ENCODE measurements at regions not wholly inside any gene's neighbourhood (a gene's known extent, or its start where the extent isn't known, plus 50 kb on each side); places are given as distances from the start of the nearest gene placed in this dataset.
"Not testable (repeated sequence)": the region's sequence is repeated elsewhere in the genome, so short reads cannot be mapped to it uniquely, and the experiment has no call there.

- no peak for DNase-seq
These were observed 72.6 kb upstream of the TARDBP start for GRCh38 chr1:10939654-10940450.

- DNase-seq = no peak
These were observed 72.0 kb upstream of the TARDBP start for GRCh38 chr1:10940451-10940804.

- no peak for DNase-seq
These were observed 71.6 kb upstream of the TARDBP start for GRCh38 chr1:10940838-10941237.

DNA sequence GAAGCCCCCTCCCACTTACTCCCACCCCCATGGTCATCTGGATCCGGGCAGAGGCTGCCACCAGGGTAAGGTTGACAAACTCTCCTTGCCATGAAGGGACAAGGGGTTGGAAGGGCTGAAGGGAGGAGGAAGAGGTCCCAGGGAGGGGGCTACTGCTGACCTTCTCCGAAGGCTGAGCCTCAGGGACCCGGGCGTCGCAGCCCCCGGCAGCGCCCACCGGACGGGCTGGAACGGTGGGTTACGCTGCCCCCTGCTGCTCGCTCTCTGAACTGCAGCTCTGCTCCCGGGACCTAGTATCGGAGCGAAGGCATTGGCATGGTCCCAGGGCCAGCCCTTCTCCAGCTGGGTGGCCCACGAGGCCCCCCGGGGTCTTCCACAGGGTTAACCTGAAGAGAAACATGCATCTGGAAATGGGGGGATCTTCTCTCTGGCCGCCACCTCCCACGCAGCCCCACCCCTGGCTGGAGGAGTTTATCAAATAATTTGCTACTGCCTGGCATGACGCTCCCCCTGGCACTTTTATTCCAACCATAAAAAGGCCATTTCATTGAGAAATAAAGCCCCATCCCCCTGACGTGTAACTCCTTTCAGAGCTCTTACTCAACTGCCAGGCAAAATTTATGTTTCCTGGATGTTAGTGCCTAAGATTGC, 70.4 kb upstream of the TARDBP start:
- peak in 15 of 56 donors; percentile 5 to 63 (median 18) for DNase-seq

DNA sequence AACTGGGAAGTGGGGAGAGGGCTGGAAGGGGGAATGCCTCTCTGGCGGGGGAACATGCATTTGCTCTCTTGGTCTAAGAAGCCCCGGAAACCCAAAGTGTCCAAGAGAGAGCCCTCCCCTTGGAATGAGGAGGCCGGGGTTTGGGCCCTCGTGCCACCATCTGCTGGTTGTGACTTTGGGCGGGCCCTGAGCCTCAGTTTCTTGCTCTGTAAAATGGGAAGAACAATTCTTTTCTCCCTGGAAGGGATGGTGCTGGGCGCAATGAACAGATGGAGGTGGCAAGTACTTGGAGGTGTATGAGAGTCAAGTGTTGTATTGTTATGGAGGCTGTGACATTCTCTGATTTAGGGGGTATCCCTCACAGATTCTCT, 69.9 kb upstream of the TARDBP start:
- DNase-seq = no peak

DNA sequence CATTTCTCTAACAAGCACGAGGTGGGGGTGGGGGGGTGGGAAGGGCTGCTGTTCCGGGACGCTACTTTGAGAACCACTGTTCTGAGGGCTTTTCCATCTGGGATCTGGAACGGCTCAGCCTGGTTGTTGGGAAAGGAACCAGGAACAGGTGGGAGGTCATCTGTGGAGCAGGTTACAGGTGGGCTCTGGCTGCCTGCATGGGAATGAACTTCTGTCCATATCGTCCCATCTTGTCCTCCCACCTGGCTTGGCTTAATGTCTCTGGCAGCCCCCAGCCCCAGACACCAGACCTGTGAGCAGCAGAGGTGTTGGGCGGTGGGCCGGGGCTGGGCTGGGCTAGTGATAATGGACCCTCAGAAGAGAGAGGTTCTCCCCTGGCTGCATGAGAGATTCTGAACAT, 69.4 kb upstream of the TARDBP start:
- no peak for DNase-seq

- DNase-seq = peak in 8 of 56 donors; percentile 8 to 43 (median 27)
These were observed 68.3 kb upstream of the TARDBP start for GRCh38 chr1:10943991-10944730.

GRCh38 chr1:10945991-10946509, 66.4 kb upstream of the TARDBP start:
- peak in 1 of 56 donors; percentile 24 for DNase-seq

DNA sequence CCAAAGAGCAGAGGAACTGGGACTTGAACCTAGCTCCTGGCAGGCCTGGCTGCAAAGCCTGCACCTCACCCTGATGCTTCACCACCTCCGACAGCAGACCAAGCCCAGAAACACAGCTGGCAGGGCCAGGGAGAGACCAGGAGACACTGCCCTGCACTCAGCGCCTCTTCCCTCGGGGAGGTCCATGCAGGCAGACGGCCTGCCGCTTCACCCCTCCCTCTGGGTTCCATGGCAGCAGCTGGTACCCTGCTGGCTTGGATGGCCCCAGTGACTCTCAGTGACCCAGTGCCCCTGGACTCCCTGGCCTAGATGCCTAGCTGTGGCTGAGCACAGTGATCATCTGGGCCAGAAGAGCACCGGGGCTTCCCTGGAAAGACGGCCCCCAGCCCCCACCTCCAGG, 65.3 kb upstream of the TARDBP start:
- DNase-seq = no peak

DNA sequence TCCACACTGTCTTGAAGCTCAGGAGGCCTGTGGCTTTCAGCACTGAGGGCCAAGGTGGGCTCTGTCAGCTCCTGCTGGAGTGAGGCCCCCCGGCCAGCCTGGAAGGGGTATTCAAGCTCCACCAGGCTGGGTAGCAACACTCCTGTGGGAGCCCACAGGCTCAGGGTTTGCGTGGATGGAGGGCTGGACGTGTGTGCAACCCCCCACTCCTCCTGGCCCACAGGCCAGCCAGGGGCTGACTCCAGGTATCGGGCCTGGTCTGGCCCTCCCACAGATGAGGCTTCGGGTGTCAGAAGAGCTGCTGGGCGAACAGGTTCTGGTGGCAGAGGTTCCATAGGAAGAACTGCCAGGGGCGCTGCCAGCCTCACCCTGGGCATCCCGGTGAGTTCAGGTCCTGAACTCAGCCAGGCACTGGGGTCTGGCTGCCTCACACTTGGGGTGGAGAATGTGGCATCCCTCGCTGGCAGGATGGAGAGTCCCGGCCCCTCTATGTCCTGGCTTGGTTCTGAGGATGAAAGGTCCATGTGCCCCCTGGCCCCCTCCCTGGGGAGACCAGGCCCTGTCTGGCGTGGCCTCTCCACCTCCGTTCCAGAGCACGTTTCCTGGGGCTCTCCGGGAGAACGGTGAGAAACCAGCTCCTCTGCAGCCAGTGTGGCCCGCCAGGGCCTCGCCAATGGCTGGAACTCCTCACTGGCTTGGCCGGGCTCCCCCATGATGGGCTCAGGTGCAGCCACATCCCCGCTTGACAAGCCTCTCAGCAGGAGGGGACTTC, 64.6 kb upstream of the TARDBP start:
- no peak for DNase-seq

DNA sequence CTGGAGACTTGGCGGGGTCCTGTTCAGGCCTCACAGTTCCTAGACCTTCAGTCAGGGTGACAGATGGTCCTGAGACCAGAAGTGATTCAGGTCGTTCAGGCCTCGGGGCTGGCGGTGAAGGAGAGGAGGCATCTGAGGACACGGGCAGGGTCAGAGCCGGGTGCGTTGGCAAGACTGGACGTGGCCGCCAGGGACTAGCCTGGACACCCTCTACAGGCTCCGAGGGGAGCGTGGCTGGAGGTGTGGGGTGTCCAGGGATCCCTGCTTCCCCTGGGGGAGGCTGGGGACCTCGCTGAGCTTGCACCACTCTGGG, 64.0 kb upstream of the TARDBP start:
- DNase-seq = no peak

- DNase-seq = no peak
These were observed 61.9 kb upstream of the TARDBP start for GRCh38 chr1:10950316-10951172.

- DNase-seq = not testable (repeated sequence)
These were observed 61.2 kb upstream of the TARDBP start for GRCh38 chr1:10951298-10951697.

DNA sequence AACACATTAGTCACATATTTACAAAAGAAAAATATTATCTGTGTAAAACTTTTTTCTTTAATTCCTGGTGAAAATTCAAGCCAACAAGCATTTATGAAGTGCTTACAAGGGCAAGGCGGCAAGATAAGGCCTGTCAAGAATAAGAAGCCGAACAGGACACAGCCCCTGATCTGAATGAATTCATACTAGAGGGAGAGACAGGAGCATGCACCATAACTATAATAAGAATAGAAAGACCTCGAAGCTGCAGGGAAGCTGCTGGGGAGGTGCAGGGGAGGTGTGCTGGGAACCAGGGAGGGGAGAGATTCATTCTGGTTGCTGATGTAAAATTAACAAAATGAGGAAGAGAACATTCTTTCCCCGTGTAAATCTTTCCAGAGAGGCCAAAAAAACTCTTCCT, 60.5 kb upstream of the TARDBP start:
- DNase-seq = no peak

DNA sequence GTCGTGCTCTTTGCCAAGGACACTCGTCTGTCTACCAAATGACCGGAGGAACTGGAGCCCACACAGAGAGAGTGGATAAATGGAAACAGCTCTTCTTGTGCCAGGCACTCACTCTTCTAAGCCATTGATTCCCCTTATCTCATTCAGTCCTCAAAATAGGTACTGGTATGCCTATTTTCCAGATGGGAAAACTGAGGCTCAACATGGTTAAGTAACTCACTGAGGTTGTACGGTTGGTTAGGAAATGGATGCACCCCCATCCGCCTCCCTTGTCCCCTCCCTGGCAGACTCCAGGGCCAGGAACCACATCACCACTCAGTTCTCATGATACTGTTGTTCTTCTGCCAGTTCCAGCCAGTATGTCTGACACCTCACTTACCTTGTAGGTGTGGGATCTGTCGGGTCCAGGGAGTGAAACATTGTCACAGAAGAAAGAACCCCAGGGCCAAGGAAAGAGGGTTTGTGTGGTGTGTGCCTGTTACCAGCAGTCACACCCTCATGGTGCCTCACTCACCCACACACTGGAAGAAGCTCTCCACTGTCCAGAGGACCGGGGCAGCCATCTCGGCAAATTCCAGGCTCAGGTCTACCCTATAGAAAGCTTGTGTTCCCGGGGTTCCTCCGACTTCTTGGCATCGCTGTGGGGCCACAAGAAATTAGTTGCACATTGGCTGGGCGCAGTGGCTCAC, 58.8 kb upstream of the TARDBP start:
- DNase-seq = no peak

DNA sequence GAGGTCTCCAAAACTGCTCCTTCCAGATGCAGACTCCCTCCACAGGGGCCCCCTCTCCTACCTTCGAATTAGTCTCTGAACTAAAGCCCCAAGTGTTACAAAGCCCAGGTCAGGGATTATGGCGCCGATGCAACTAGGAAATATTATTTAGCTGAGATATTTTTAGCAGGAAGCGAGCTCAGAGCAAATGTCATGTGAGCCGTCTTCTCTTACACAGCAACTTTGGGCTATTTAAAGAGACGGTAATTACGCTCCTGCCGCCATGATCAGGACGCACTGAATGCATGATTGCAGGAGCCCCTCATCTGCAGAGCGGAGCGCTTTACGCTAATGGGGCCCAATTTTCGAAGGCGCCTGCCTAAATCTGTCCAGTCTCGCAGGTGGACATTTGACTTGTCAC, 55.3 kb upstream of the TARDBP start:
- no peak for DNase-seq

DNA sequence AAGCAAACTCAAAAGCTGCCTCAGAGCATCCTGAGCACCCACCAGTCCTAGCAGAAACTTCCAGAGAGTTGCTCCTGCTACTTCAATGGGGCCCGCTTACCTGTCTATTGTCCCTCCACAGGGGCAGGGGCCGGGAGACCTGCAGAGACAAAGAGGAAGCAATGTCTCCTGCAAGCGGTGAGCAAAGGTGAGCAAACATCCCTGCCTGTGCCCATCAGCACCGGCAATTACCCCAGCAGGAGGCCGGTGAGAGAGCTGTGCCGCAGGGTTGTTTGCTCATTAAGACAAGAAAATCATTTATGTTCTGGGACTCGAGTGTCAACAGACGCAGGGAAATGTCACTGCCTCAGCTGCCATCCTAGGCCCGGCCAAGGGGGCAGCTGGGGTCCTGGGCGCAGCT, 53.8 kb upstream of the TARDBP start:
- no peak for DNase-seq

DNA sequence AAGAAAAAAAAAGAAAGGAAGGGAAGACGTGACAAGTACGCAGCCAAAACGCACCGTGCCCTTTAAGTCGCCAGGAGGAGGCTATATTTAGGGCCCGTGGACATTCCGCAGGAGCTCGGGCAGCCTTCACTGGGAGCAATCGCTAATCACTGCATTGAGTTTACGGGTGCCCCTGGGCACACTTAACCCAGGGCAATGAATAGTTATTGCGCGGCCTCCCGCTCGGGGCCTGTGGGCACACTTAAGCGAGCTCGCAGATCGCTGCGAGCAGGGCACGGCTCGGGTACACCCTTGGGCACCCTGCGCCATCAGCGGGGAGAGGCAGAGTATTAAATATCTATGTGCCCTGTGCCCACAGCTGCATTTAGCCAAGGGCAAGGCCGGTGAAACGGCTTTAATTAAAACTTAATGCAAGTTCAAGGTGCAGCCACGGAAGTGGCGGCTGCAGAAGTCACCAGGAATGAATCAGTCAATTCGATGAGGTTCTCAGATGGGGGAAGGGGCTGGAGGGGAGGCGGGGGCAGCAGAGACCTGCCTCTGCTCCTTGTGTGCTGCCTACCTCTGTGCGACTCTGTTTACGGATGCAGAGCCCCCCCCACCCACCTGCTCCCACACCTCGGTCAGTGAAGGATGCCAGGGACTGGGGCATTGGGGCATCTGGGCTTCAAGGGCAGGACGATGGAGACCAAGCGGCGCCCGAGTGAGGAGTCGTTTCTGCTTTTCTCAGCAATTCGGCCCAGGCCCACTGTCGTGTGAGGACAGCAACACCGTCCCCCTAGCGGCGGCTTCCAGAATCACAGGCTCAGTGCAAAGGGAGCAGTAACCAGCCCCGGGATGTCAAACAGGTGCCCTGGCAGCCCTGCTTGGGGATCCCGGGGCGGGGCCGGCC, 51.8 kb upstream of the TARDBP start:
- peak in 52 of 56 donors; percentile 11 to 89 (median 57) for DNase-seq

- DNase-seq = no peak
These were observed 51.1 kb upstream of the TARDBP start for GRCh38 chr1:10961300-10961833.

Data from amygdala (tissue), 56 donors.